Esophagus muscularis mucosa (tissue), 4 donors: ENCODE measurements at regions not wholly inside any gene's neighbourhood (a gene's known extent, or its start where the extent isn't known, plus 50 kb on each side); places are given as distances from the start of the nearest gene placed in this dataset.

Source experiments
- DNase-seq: peaks from one replicate; pipeline ENCODE4 v3.0.0-alpha.2; 2017; ENCODE audit errors: extremely low spot score
- H3K27ac ChIP-seq, 4 donors: fragments of 200-600 bp; sonication (generic); replicated peaks in 1 of 4; 1 replicate in 3 of 4; 2 replicates in 1 of 4; pipeline ENCODE4 v1.5.1; 2016 to 2019; ENCODE audit warnings: mild to moderate bottlenecking in 1 of 4
- H3K27me3 ChIP-seq, 4 donors: fragments of 200-600 bp; sonication (generic); one replicate each; pipeline versions ENCODE4 v1.5.1 to v1.6.0; 2016 to 2019
- H3K36me3 ChIP-seq, 4 donors: fragments of 200-600 bp; sonication (generic); one replicate each; pipeline ENCODE4 v1.5.1; 2016 to 2019
- H3K4me1 ChIP-seq, 4 donors: fragments of 200-600 bp; sonication (generic); one replicate each; pipeline ENCODE4 v1.5.1; 2016 to 2019
- H3K4me3 ChIP-seq, 4 donors: fragments of 200-600 bp; sonication (generic); 1 replicate in 2 of 4; 2 replicates in 2 of 4; pipeline ENCODE4 v1.5.1; 2016 to 2019; ENCODE audit warnings: mild to moderate bottlenecking in 4 of 4, moderate library complexity in 1 of 4
- H3K9me3 ChIP-seq, 4 donors: fragments of 200-600 bp; sonication (generic); 1 replicate in 3 of 4; 2 replicates in 1 of 4; pipeline ENCODE4 v1.5.1; 2016 to 2019
- CTCF ChIP-seq, 3 experiments: fragments of 200-600 bp in 2 of 3; fragments of 450-650 bp in 1 of 3; sonication (generic) in 2 of 3; IDR thresholded peaks; one replicate each; pipeline ENCODE4 v1.5.1; 2017 to 2019; ENCODE audit warnings: antibody characterized with exemption in 3 of 3, mild to moderate bottlenecking in 2 of 3, moderate library complexity in 1 of 3
- EP300 ChIP-seq: sonication (generic); formaldehyde crosslinking; IDR thresholded peaks from one replicate; pipeline ENCODE4 v1.6.1; 2017; ENCODE audit warnings: antibody characterized with exemption
- POLR2A ChIP-seq: fragments of 450-650 bp; IDR thresholded peaks from one replicate; pipeline ENCODE4 v1.6.1; 2017; ENCODE audit warnings: antibody characterized with exemption, moderate library complexity, mild to moderate bottlenecking, low read depth
- POLR2AphosphoS5 ChIP-seq, 2 donors: sonication (generic); formaldehyde crosslinking; IDR thresholded peaks; one replicate each; pipeline ENCODE4 v1.6.1; 2017; ENCODE audit warnings: antibody characterized with exemption in 2 of 2
- WGBS: methylation state at CpG from one replicate; pipeline ENCODE4 v1.1.5; 2018; 5-methylcytosine and 5-hydroxymethylcytosine counted together
- intact Hi-C: fragments of 100-400 bp; cut with DNase I; formaldehyde crosslinking; loops from one replicate; pipeline ENCODE4 v1.15.1; 2023

- Histone ChIP-seq H3K9me3 (no peaks in the 10 kb centered on the region), H3K36me3 (no peaks in the 10 kb centered on the region), H3K27me3 (no peaks in the 10 kb centered on the region), H3K4me1 (no peaks in the 10 kb centered on the region), H3K4me3 (no peak overlapping the region), H3K27ac (no peak overlapping the region)
- WGBS: 72% methylated on average over 5 of the region's 5 CpGs
- no peak for TF ChIP-seq POLR2A
- no peak for TF ChIP-seq EP300
- TF ChIP-seq POLR2AphosphoS5 (IDR thresholded peaks at IDR 0.05): no peak
- no peak for TF ChIP-seq CTCF (IDR thresholded peaks at IDR 0.05)
- intact Hi-C loops: no loop called here
- no peak for DNase-seq
Observed at GRCh38 chr13:72146816-72147215, 279.8 kb upstream of the DACH1 start.

- no peak for DNase-seq
- Histone ChIP-seq H3K27me3 (no peaks in the 10 kb centered on the region), H3K4me3 (no peak overlapping the region), H3K9me3 (no peaks in the 10 kb centered on the region), H3K36me3 (no peaks in the 10 kb centered on the region), H3K27ac (no peak overlapping the region), H3K4me1 (no peaks in the 10 kb centered on the region)
- WGBS: 62% methylated on average over 2 of the region's 2 CpGs
- TF ChIP-seq POLR2AphosphoS5 (IDR thresholded peaks at IDR 0.05) (no peak), CTCF (IDR thresholded peaks at IDR 0.05) (no peak), EP300 (no peak), POLR2A (no peak)
- intact Hi-C loops: no loop called here
Observed at GRCh38 chr13:72145383-72145782, 278.4 kb upstream of the DACH1 start.

- intact Hi-C loops: no loop called here
- no peak for DNase-seq
- H3K36me3 ChIP-seq: no peaks in the 10 kb centered on the region
- no peaks in the 10 kb centered on the region for H3K9me3 ChIP-seq
- H3K27ac ChIP-seq: no peak overlapping the region
- no peak overlapping the region for H3K4me3 ChIP-seq
- no peaks in the 10 kb centered on the region for H3K27me3 ChIP-seq
- H3K4me1 ChIP-seq: no peaks in the 10 kb centered on the region
- TF ChIP-seq POLR2AphosphoS5 (IDR thresholded peaks at IDR 0.05): no peak
Observed at GRCh38 chr13:72144636-72145035, 277.6 kb upstream of the DACH1 start.

- DNase-seq: no peak
- no peaks in the 10 kb centered on the region for H3K27me3 ChIP-seq
- no peaks in the 10 kb centered on the region for H3K9me3 ChIP-seq
- no peak overlapping the region for H3K4me3 ChIP-seq
- H3K27ac ChIP-seq: no peak overlapping the region
- intact Hi-C loops: no loop called here
- H3K4me1 ChIP-seq: no peaks in the 10 kb centered on the region
- 31% methylated on average over 3 of the region's 3 CpGs for WGBS
- no peaks in the 10 kb centered on the region for H3K36me3 ChIP-seq
- TF ChIP-seq CTCF (IDR thresholded peaks at IDR 0.05): no peak
- no peak for TF ChIP-seq POLR2AphosphoS5 (IDR thresholded peaks at IDR 0.05)
- no peak for TF ChIP-seq POLR2A
- TF ChIP-seq EP300: no peak
Observed at GRCh38 chr13:72141855-72142519, 275.0 kb upstream of the DACH1 start.

- intact Hi-C loops: no loop called here
- no peaks in the 10 kb centered on the region for H3K27me3 ChIP-seq
- H3K9me3 ChIP-seq: no peaks in the 10 kb centered on the region
- H3K36me3 ChIP-seq: no peaks in the 10 kb centered on the region
- no peak overlapping the region for H3K27ac ChIP-seq
- H3K4me1 ChIP-seq: no peaks in the 10 kb centered on the region
- 45% methylated on average over 1 of the region's 1 CpG for WGBS
- no peak for DNase-seq
- TF ChIP-seq POLR2AphosphoS5 (IDR thresholded peaks at IDR 0.05) (no peak), EP300 (no peak), CTCF (IDR thresholded peaks at IDR 0.05) (no peak), POLR2A (no peak)
- H3K4me3 ChIP-seq: no peak overlapping the region
Observed at GRCh38 chr13:72139192-72139591, 272.2 kb upstream of the DACH1 start.
